Stimulated activated CD4-positive, alpha-beta T cell treated with anti-CD3 and anti-CD28 coated beads, Interleukin-12 subunit alpha, Interleukin-12 subunit beta, amount 100 ng/mL, for 24 hours (primary cell): ENCODE measurements at regions not wholly inside any gene's neighbourhood (a gene's known extent, or its start where the extent isn't known, plus 50 kb on each side); places are given as distances from the start of the nearest gene placed in this dataset.
"Not testable (repeated sequence)": the region's sequence is repeated elsewhere in the genome, so short reads cannot be mapped to it uniquely, and the experiment has no call there.

Experiments
- DNase-seq, 2 experiments: peaks; one replicate each; pipeline ENCODE4 v3.0.0-alpha.2; 2020; ENCODE audit warnings: low read depth in 2 of 2

GRCh38 chr15:91356083-91356482, 256.0 kb downstream of the SV2B start:
- no peak for DNase-seq

- no peak for DNase-seq
Measured at GRCh38 chr15:91357011-91357410, 257.0 kb downstream of the SV2B start.

- no peak for DNase-seq
Measured at GRCh38 chr15:91357486-91357885, 257.4 kb downstream of the SV2B start.

- no peak for DNase-seq
Measured at GRCh38 chr15:91358405-91358804, 258.3 kb downstream of the SV2B start.

GRCh38 chr15:91361696-91362095, 261.6 kb downstream of the SV2B start:
- not testable (repeated sequence) for DNase-seq

GRCh38 chr15:91366111-91366510, 266.1 kb downstream of the SV2B start:
- no peak for DNase-seq

- DNase-seq = no peak
Measured at GRCh38 chr15:91368611-91369010, 268.6 kb downstream of the SV2B start.

- DNase-seq = no peak
Measured at GRCh38 chr15:91369823-91370222, 269.8 kb downstream of the SV2B start.

- not testable (repeated sequence) for DNase-seq
Measured at GRCh38 chr15:91371345-91371744, 271.3 kb downstream of the SV2B start.

- no peak for DNase-seq
Measured at GRCh38 chr15:91374336-91374735, 274.3 kb downstream of the SV2B start.

GRCh38 chr15:91376038-91376437, 276.0 kb downstream of the SV2B start:
- no peak for DNase-seq

- no peak for DNase-seq
Measured at GRCh38 chr15:91380114-91380513, 280.1 kb downstream of the SV2B start.

- no peak for DNase-seq
Measured at GRCh38 chr15:91383532-91383931, 283.5 kb downstream of the SV2B start.

- no peak for DNase-seq
Measured at GRCh38 chr15:91384189-91384730, 284.2 kb downstream of the SV2B start.

GRCh38 chr15:91385311-91385710, 285.3 kb downstream of the SV2B start:
- no peak for DNase-seq

GRCh38 chr15:91393186-91393585, 293.1 kb downstream of the SV2B start:
- DNase-seq = no peak

- DNase-seq = no peak
Measured at GRCh38 chr15:91400481-91400880, 300.4 kb downstream of the SV2B start.

GRCh38 chr15:91407269-91407889, 307.3 kb downstream of the SV2B start:
- no peak for DNase-seq

- no peak for DNase-seq
Measured at GRCh38 chr15:91408476-91409076, 308.5 kb downstream of the SV2B start.

GRCh38 chr15:91409387-91409786, 309.3 kb downstream of the SV2B start:
- DNase-seq = no peak

- no peak for DNase-seq
Measured at GRCh38 chr15:91411586-91411985, 311.5 kb downstream of the SV2B start.

- no peak for DNase-seq
Measured at GRCh38 chr15:91412138-91412928, 312.3 kb downstream of the SV2B start.

GRCh38 chr15:91413142-91413541, 313.1 kb downstream of the SV2B start:
- DNase-seq = no peak
